GM23338 (cell line): ENCODE measurements at regions not wholly inside any gene's neighbourhood (a gene's known extent, or its start where the extent isn't known, plus 50 kb on each side); places are given as distances from the start of the nearest gene placed in this dataset.

Experiments
- ATAC-seq: fragments of 200-7000 bp; cut with Tn5 transposase; 3 replicates; pipeline ENCODE4 v1.9.1; 2020
- DNase-seq: peaks from one replicate; pipeline ENCODE4 v3.0.0-alpha.2; 2015; ENCODE audit warnings: low spot score
- H2AFZ ChIP-seq: fragments of 200-600 bp; sonication (generic); 2 replicates; pipeline ENCODE4 v1.8.0; 2016; ENCODE audit warnings: antibody characterized with exemption, mild to moderate bottlenecking, moderate library complexity
- H3F3A ChIP-seq: fragments of 200-600 bp; sonication (generic); replicated peaks from 2 replicates; pipeline ENCODE4 v1.8.0; 2017; ENCODE audit warnings: antibody characterized with exemption, mixed run types, low read depth
- H3K27ac ChIP-seq: fragments of 200-600 bp; sonication (generic); 2 replicates; pipeline ENCODE4 v1.6.1; 2016; ENCODE audit warnings: low read depth
- H3K27me3 ChIP-seq: fragments of 200-600 bp; sonication (generic); 2 replicates; pipeline ENCODE4 v1.8.0; 2016; ENCODE audit warnings: mild to moderate bottlenecking, mixed run types, moderate library complexity; ENCODE audit not compliant: insufficient read depth
- H3K36me3 ChIP-seq: fragments of 200-600 bp; sonication (generic); 2 replicates; pipeline ENCODE4 v1.8.0; 2016; ENCODE audit warnings: mild to moderate bottlenecking; ENCODE audit not compliant: insufficient read depth
- H3K4me1 ChIP-seq: fragments of 200-600 bp; sonication (generic); 2 replicates; pipeline ENCODE4 v1.8.0; 2016; ENCODE audit warnings: mild to moderate bottlenecking, moderate library complexity; ENCODE audit not compliant: insufficient read depth
- H3K4me2 ChIP-seq: fragments of 200-600 bp; sonication (generic); 2 replicates; pipeline ENCODE4 v1.7.1; 2017; ENCODE audit warnings: mixed run types
- H3K4me3 ChIP-seq: fragments of 200-600 bp; sonication (generic); 2 replicates; pipeline ENCODE4 v1.6.1; 2016; ENCODE audit warnings: mixed run types
- H3K79me2 ChIP-seq: fragments of 200-600 bp; sonication (generic); replicated peaks from 2 replicates; pipeline ENCODE4 v1.8.0; 2017; ENCODE audit warnings: mild to moderate bottlenecking; ENCODE audit not compliant: insufficient read depth
- H3K9me2 ChIP-seq: fragments of 200-600 bp; sonication (generic); 2 replicates; pipeline ENCODE4 v1.8.0; 2017; ENCODE audit not compliant: insufficient read depth
- H4K20me1 ChIP-seq: fragments of 200-600 bp; sonication (generic); replicated peaks from 2 replicates; pipeline ENCODE4 v1.8.0; 2017; ENCODE audit warnings: mild to moderate bottlenecking; ENCODE audit not compliant: insufficient read depth
- H3K27ac Mint-ChIP-seq: 2 replicates; pipeline ENCODE4 v1.8.0; 2020; ENCODE audit warnings: inconsistent platforms, mild to moderate bottlenecking, moderate library complexity, mixed read lengths
- H3K27me3 Mint-ChIP-seq: 3 replicates; pipeline ENCODE4 v1.8.0; 2022; ENCODE audit warnings: low read depth, mild to moderate bottlenecking, moderate library complexity, mixed read lengths, inconsistent platforms; ENCODE audit not compliant: insufficient read depth, poor library complexity
- H3K36me3 Mint-ChIP-seq: 3 replicates; pipeline ENCODE4 v1.8.0; 2021; ENCODE audit warnings: low read depth, mild to moderate bottlenecking, inconsistent platforms, moderate library complexity, mixed read lengths
- H3K4me1 Mint-ChIP-seq: 3 replicates; pipeline ENCODE4 v1.8.0; 2020; ENCODE audit warnings: mild to moderate bottlenecking, inconsistent platforms, mixed read lengths
- H3K4me3 Mint-ChIP-seq: 3 replicates; pipeline ENCODE4 v1.8.0; 2021; ENCODE audit warnings: moderate library complexity, mild to moderate bottlenecking, inconsistent platforms, mixed read lengths
- H3K9me3 Mint-ChIP-seq: 3 replicates; pipeline ENCODE4 v1.8.0; 2020; ENCODE audit warnings: moderate library complexity, mild to moderate bottlenecking, inconsistent platforms, mixed read lengths
- CREB1 ChIP-seq: fragments of 250-450 bp; sonication (Bioruptor Pico); IDR thresholded peaks from 2 replicates; pipeline ENCODE4 v1.5.0; 2020; ENCODE audit warnings: low read depth, mild to moderate bottlenecking, moderate library complexity
- CTCF ChIP-seq, 2 experiments: fragments of 200-600 bp in 1 of 2; sonication (generic) in 1 of 2; conservative IDR thresholded peaks; 2 replicates each; pipeline versions ENCODE4 v1.5.1 to v1.6.1; 2016 to 2017; ENCODE audit warnings: antibody characterized with exemption in 2 of 2, low read depth in 2 of 2, mild to moderate bottlenecking in 2 of 2, moderate library complexity in 1 of 2
- EZH2 ChIP-seq: fragments of 200-600 bp; sonication (generic); IDR thresholded peaks from one replicate; pipeline ENCODE4 v1.8.0; 2017; ENCODE audit warnings: antibody characterized with exemption, mild to moderate bottlenecking, low read depth; ENCODE audit not compliant: unreplicated experiment
- EZH2phosphoT487 ChIP-seq: fragments of 200-600 bp; sonication (generic); IDR thresholded peaks from one replicate; pipeline ENCODE4 v1.8.1; 2018; ENCODE audit warnings: antibody characterized with exemption; ENCODE audit not compliant: unreplicated experiment
- JUNB ChIP-seq: IDR thresholded peaks from one replicate; pipeline ENCODE4 v1.6.1; 2016; ENCODE audit warnings: antibody characterized with exemption; ENCODE audit not compliant: unreplicated experiment
- NANOG ChIP-seq: IDR thresholded peaks from 2 replicates; pipeline ENCODE4 v1.6.1; 2016; ENCODE audit warnings: antibody characterized with exemption, borderline replicate concordance
- POLR2AphosphoS5 ChIP-seq: IDR thresholded peaks from 2 replicates; pipeline ENCODE4 v1.6.1; 2016; ENCODE audit warnings: antibody characterized with exemption, low read depth
- REST ChIP-seq: IDR thresholded peaks from one replicate; pipeline ENCODE4 v1.6.1; 2018; ENCODE audit warnings: antibody characterized with exemption; ENCODE audit not compliant: unreplicated experiment
- STAT1 ChIP-seq: IDR thresholded peaks from one replicate; pipeline ENCODE4 v1.6.1; 2016; ENCODE audit warnings: antibody characterized with exemption; ENCODE audit not compliant: unreplicated experiment
- ZNF114 ChIP-seq: fragments of 250-450 bp; sonication (Bioruptor Pico); IDR thresholded peaks from 2 replicates; pipeline ENCODE4 v1.5.0; 2020; ENCODE audit warnings: mild to moderate bottlenecking, moderate library complexity
- ZNF331 ChIP-seq: fragments of 250-450 bp; sonication (Bioruptor Pico); IDR thresholded peaks from 2 replicates; pipeline ENCODE4 v1.5.0; 2020; ENCODE audit warnings: low read depth, mild to moderate bottlenecking, moderate library complexity
- TF ChIP-seq, protein P1 (sequence below): IDR thresholded peaks from 2 replicates; pipeline ENCODE4 v1.6.1; 2016; ENCODE audit warnings: antibody characterized with exemption
- TF ChIP-seq, protein P2 (sequence below): fragments of 250-450 bp; sonication (Bioruptor Pico); IDR thresholded peaks from 2 replicates; pipeline ENCODE4 v1.5.0; 2020; ENCODE audit warnings: mild to moderate bottlenecking, moderate library complexity

DNA sequence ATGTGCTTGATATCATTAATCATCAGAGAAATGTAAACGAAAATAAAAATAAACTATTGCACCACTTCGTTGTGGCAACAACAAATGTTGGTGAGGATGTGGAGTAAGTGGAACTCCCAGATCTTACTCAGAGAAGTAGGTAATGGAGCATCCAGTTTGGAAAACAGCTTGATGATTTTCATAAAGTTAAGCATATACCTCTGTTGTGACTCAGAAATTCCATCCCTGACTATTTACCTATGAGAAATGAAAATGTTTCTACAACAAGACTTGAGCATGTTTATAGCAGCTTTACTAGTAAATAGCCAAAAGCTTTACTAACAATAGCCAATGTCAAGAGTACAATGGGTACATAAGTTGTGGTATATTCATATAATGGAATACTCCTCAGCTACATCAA lies 214.7 kb upstream of the NMUR2 start:
- no peak overlapping the region for H3K4me3 ChIP-seq
- Mint-ChIP-seq H3K4me1 (peaks cover 10% of the 10 kb centered on the region), H3K9me3 (no peaks in the 10 kb centered on the region), H3K4me3 (no peak overlapping the region), H3K27me3 (no peaks in the 10 kb centered on the region), H3K36me3 (no peaks in the 10 kb centered on the region), H3K27ac (no peak overlapping the region)
- H3K4me2 ChIP-seq, result no peak overlapping the region
- no peak overlapping the region for H2AFZ ChIP-seq
- no peaks in the 10 kb centered on the region for H4K20me1 ChIP-seq
- no peaks in the 10 kb centered on the region for H3K27me3 ChIP-seq
- H3K4me1 ChIP-seq, result no peaks in the 10 kb centered on the region
- no peaks in the 10 kb centered on the region for H3K36me3 ChIP-seq
- no peaks in the 10 kb centered on the region for H3K79me2 ChIP-seq
- no peak overlapping the region for H3K27ac ChIP-seq
- ATAC-seq (no peak), DNase-seq (no peak)
- TF ChIP-seq EZH2 (no peak), CTCF (conservative IDR thresholded peaks at IDR 0.05; ENCODE audit: low read depth in 2 of 2) (no peak), NANOG (no peak), REST (no peak), JUNB (no peak), ZNF114 (no peak), STAT1 (no peak), POLR2AphosphoS5 (no peak), CREB1 (CRISPR knock-in tag) (no peak), ZNF331 (no peak), EZH2phosphoT487 (no peak)
- TF ChIP-seq, protein P1, sequence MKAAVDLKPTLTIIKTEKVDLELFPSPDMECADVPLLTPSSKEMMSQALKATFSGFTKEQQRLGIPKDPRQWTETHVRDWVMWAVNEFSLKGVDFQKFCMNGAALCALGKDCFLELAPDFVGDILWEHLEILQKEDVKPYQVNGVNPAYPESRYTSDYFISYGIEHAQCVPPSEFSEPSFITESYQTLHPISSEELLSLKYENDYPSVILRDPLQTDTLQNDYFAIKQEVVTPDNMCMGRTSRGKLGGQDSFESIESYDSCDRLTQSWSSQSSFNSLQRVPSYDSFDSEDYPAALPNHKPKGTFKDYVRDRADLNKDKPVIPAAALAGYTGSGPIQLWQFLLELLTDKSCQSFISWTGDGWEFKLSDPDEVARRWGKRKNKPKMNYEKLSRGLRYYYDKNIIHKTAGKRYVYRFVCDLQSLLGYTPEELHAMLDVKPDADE, result no peak
- TF ChIP-seq, protein P2, sequence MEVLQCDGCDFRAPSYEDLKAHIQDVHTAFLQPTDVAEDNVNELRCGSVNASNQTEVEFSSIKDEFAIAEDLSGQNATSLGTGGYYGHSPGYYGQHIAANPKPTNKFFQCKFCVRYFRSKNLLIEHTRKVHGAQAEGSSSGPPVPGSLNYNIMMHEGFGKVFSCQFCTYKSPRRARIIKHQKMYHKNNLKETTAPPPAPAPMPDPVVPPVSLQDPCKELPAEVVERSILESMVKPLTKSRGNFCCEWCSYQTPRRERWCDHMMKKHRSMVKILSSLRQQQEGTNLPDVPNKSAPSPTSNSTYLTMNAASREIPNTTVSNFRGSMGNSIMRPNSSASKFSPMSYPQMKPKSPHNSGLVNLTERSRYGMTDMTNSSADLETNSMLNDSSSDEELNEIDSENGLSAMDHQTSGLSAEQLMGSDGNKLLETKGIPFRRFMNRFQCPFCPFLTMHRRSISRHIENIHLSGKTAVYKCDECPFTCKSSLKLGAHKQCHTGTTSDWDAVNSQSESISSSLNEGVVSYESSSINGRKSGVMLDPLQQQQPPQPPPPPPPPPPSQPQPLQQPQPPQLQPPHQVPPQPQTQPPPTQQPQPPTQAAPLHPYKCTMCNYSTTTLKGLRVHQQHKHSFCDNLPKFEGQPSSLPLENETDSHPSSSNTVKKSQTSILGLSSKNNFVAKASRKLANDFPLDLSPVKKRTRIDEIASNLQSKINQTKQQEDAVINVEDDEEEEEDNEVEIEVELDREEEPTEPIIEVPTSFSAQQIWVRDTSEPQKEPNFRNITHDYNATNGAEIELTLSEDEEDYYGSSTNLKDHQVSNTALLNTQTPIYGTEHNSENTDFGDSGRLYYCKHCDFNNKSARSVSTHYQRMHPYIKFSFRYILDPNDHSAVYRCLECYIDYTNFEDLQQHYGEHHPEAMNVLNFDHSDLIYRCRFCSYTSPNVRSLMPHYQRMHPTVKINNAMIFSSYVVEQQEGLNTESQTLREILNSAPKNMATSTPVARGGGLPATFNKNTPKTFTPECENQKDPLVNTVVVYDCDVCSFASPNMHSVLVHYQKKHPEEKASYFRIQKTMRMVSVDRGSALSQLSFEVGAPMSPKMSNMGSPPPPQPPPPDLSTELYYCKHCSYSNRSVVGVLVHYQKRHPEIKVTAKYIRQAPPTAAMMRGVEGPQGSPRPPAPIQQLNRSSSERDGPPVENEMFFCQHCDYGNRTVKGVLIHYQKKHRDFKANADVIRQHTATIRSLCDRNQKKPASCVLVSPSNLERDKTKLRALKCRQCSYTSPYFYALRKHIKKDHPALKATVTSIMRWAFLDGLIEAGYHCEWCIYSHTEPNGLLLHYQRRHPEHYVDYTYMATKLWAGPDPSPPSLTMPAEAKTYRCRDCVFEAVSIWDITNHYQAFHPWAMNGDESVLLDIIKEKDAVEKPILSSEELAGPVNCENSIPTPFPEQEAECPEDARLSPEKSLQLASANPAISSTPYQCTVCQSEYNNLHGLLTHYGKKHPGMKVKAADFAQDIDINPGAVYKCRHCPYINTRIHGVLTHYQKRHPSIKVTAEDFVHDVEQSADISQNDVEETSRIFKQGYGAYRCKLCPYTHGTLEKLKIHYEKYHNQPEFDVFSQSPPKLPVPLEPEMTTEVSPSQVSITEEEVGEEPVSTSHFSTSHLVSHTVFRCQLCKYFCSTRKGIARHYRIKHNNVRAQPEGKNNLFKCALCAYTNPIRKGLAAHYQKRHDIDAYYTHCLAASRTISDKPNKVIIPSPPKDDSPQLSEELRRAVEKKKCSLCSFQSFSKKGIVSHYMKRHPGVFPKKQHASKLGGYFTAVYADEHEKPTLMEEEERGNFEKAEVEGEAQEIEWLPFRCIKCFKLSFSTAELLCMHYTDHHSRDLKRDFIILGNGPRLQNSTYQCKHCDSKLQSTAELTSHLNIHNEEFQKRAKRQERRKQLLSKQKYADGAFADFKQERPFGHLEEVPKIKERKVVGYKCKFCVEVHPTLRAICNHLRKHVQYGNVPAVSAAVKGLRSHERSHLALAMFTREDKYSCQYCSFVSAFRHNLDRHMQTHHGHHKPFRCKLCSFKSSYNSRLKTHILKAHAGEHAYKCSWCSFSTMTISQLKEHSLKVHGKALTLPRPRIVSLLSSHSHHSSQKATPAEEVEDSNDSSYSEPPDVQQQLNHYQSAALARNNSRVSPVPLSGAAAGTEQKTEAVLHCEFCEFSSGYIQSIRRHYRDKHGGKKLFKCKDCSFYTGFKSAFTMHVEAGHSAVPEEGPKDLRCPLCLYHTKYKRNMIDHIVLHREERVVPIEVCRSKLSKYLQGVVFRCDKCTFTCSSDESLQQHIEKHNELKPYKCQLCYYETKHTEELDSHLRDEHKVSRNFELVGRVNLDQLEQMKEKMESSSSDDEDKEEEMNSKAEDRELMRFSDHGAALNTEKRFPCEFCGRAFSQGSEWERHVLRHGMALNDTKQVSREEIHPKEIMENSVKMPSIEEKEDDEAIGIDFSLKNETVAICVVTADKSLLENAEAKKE (CRISPR knock-in tag), result no peak
- H3K9me2 ChIP-seq, result no peaks in the 10 kb centered on the region
- no peaks in the 10 kb centered on the region for H3F3A ChIP-seq
